Tibial artery (tissue), 4 donors: ENCODE measurements at regions not wholly inside any gene's neighbourhood (a gene's known extent, or its start where the extent isn't known, plus 50 kb on each side); places are given as distances from the start of the nearest gene placed in this dataset.
A peak's percentile ranks its signal among the peaks of the same experiment; 100 is the strongest.

Source experiments
- DNase-seq, 2 donors: peaks; one replicate each; pipeline ENCODE4 v3.0.0-alpha.2; 2019
- H3K27ac ChIP-seq, 2 donors: fragments of 200-600 bp; sonication (generic) in 1 of 2; 1 replicate in 1 of 2; 2 replicates in 1 of 2; pipeline ENCODE4 v1.5.1; 2018 to 2019; ENCODE audit warnings: mild to moderate bottlenecking in 1 of 2
- H3K27me3 ChIP-seq, 2 donors: fragments of 200-600 bp; sonication (generic) in 1 of 2; one replicate each; pipeline versions ENCODE4 v1.5.1 to v1.6.0; 2016 to 2019
- H3K36me3 ChIP-seq, 3 donors: fragments of 200-600 bp; sonication (generic) in 2 of 3; one replicate each; pipeline ENCODE4 v1.5.1; 2016 to 2019; ENCODE audit warnings: mild to moderate bottlenecking in 2 of 3
- H3K4me1 ChIP-seq, 4 donors: fragments of 200-600 bp; sonication (generic) in 2 of 4; 1 replicate in 3 of 4; 2 replicates in 1 of 4; pipeline ENCODE4 v1.5.1; 2016 to 2019
- H3K4me3 ChIP-seq, 2 donors: fragments of 200-600 bp; sonication (generic) in 1 of 2; 1 replicate in 1 of 2; 2 replicates in 1 of 2; pipeline ENCODE4 v1.5.1; 2018 to 2019; ENCODE audit warnings: mild to moderate bottlenecking in 2 of 2
- H3K9me3 ChIP-seq, 3 donors: fragments of 200-600 bp; sonication (generic) in 1 of 3; one replicate each; pipeline ENCODE4 v1.5.1; 2016 to 2019
- CTCF ChIP-seq, 2 experiments: fragments of 200-600 bp in 1 of 2; fragments of 450-650 bp in 1 of 2; IDR thresholded peaks; one replicate each; pipeline ENCODE4 v1.5.1; 2017 to 2019; ENCODE audit warnings: antibody characterized with exemption in 2 of 2, mild to moderate bottlenecking in 1 of 2, moderate library complexity in 1 of 2
- intact Hi-C: fragments of 100-400 bp; cut with DNase I; formaldehyde crosslinking; loops from one replicate; pipeline ENCODE4 v1.15.0; 2023; ENCODE audit warnings: low total_unique reads

GRCh38 chr6:142697922-142698321 is 247.1 kb downstream of the HIVEP2 start:
- H3K9me3 ChIP-seq: no peaks in the 10 kb centered on the region
- no peaks in the 10 kb centered on the region for H3K27me3 ChIP-seq
- H3K4me1 ChIP-seq: peaks cover 0 to 48% (median 17%) of the 10 kb centered on the region in 4 donors
- DNase-seq: no peak
- TF ChIP-seq CTCF (IDR thresholded peaks at IDR 0.05): no peak
- H3K4me3 ChIP-seq: no peak overlapping the region
- no peaks in the 10 kb centered on the region for H3K36me3 ChIP-seq
- intact Hi-C loops: no loop called here
- peak overlapping the region; percentile 49 to 55 for H3K27ac ChIP-seq

GRCh38 chr6:142698751-142699150 is 246.2 kb downstream of the HIVEP2 start:
- no peak for TF ChIP-seq CTCF (IDR thresholded peaks at IDR 0.05)
- intact Hi-C loops: no loop called here
- no peak for DNase-seq
- Histone ChIP-seq H3K4me1 (peaks cover 0 to 40% (median 13%) of the 10 kb centered on the region in 4 donors), H3K9me3 (no peaks in the 10 kb centered on the region), H3K27me3 (no peaks in the 10 kb centered on the region), H3K27ac (peak overlapping the region in 1 of 2 donors; percentile 55), H3K36me3 (no peaks in the 10 kb centered on the region), H3K4me3 (no peak overlapping the region)

DNA sequence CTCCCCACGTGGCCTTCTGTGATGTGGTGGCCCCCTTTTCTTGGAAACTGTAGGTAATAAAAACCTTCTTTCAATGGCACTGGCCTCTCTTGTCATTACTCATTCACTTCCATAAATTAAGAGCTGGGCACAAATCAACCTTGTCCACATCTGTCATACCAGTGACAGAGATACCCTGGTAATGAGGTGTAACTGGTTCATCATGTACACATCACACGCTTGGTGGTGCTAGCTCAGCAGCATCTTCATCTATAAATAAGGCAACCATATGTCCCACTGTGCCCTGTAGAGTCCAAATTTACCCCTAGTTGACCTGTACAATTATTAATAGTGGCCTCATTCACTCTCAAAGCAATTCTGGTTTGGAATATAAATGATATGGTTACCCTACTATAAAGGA is 245.6 kb downstream of the HIVEP2 start:
- Histone ChIP-seq H3K9me3 (no peaks in the 10 kb centered on the region), H3K4me3 (no peak overlapping the region), H3K36me3 (no peaks in the 10 kb centered on the region), H3K4me1 (peaks cover 0 to 37% (median 12%) of the 10 kb centered on the region in 4 donors), H3K27ac (no peak overlapping the region), H3K27me3 (no peaks in the 10 kb centered on the region)
- intact Hi-C loops: no loop called here
- no peak for TF ChIP-seq CTCF (IDR thresholded peaks at IDR 0.05)
- no peak for DNase-seq

DNA sequence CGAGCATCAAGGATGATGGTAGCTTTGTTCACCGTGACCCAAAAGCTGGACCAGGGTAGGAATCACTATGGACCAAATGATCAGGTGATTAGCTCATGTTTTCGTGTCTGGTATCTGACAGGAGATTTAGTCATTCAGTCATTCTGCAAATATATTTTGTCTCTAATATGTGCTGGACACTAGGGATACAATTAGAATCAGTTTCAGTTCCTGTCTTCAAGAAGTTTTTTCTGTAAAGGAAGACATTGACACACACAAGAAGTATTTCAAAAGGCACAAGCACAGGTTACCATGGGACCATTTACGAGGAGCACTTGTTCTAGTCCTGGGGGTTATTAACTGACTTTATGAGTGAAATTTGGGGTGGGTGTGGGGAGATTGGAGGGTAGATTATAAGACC is 244.9 kb downstream of the HIVEP2 start:
- no peaks in the 10 kb centered on the region for H3K9me3 ChIP-seq
- no peaks in the 10 kb centered on the region for H3K27me3 ChIP-seq
- H3K4me1 ChIP-seq: peaks cover 0 to 33% (median 11%) of the 10 kb centered on the region in 4 donors
- intact Hi-C loops: no loop called here
- H3K27ac ChIP-seq: no peak overlapping the region
- no peak for DNase-seq
- no peak for TF ChIP-seq CTCF (IDR thresholded peaks at IDR 0.05)
- H3K36me3 ChIP-seq: no peaks in the 10 kb centered on the region
- H3K4me3 ChIP-seq: no peak overlapping the region

DNA sequence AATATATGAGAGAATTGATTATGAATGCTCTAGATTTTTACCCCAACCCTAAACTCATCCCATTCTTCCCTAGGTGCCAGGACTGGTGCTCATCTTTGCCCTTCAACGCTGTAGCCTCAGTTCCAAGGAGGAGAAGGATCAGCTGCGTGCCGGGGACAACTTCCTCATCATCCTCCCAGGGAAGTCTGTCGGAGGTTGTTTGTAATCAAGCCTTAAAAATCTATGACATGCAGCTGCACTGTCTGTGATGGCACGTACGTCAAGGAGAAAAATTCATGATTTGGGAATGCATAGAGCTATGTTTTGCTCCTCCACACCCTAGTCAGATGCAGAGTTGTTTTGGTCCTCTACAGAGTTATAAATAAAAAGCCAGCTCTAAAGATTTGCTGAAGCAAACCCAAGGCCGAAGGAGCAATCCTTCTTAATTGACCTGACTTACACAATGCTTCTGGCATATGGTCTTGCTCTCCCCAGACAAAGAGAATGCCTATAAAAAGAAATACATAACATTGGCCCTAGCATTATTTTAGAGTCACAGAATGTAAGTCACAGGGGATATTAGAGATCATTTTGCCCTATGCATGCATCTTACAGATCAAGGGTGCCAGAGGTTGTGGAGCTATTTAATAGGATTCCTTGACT is 244.2 kb downstream of the HIVEP2 start:
- Histone ChIP-seq H3K36me3 (no peaks in the 10 kb centered on the region), H3K27ac (no peak overlapping the region), H3K4me1 (peaks cover 0 to 25% (median 10%) of the 10 kb centered on the region in 4 donors), H3K27me3 (no peaks in the 10 kb centered on the region), H3K9me3 (no peaks in the 10 kb centered on the region), H3K4me3 (no peak overlapping the region)
- TF ChIP-seq CTCF (IDR thresholded peaks at IDR 0.05): no peak
- intact Hi-C loops: no loop called here
- DNase-seq: no peak
